SK-N-SH (cell line): ENCODE measurements at regions not wholly inside any gene's neighbourhood (a gene's known extent, or its start where the extent isn't known, plus 50 kb on each side); places are given as distances from the start of the nearest gene placed in this dataset.

ENCODE experiments used
- CTCF ChIA-PET: fragments of 300-600, 350-600 bp; formaldehyde crosslinking; extraction: SDS; loops from one replicate; lab custom pipeline; 2021; lab: Yijun Ruan, JAX
- POLR2A ChIA-PET: fragments of 350-600 bp; sonication (Branson Sonifier 250); formaldehyde crosslinking; extraction: SDS; loops from one replicate; lab custom pipeline; 2020; ENCODE audit warnings: antibody characterized with exemption, inconsistent platforms; lab: Yijun Ruan, JAX
- DNase-seq: peaks from one replicate; pipeline ENCODE4 v3.0.0; 2012
- H2AFZ ChIP-seq: fragments of 200-600 bp; sonication (generic); 2 replicates; pipeline ENCODE4 v1.8.1; 2016; ENCODE audit warnings: antibody characterized with exemption, mild to moderate bottlenecking, low read depth
- H3F3A ChIP-seq: fragments of 200-600 bp; sonication (generic); replicated peaks from 2 replicates; pipeline ENCODE3; 2016; ENCODE audit warnings: antibody characterized with exemption, mild to moderate bottlenecking; ENCODE audit not compliant: insufficient read depth
- H3K27ac ChIP-seq, 2 experiments: fragments of 200-500 bp in 1 of 2; fragments of 200-600 bp in 1 of 2; sonication (Bioruptor generic) in 1 of 2; sonication (generic), shearing (Covaris generic) in 1 of 2; 2 replicates each; pipeline versions ENCODE4 v1.5.1 to v1.6.1; 2014 to 2016; ENCODE audit warnings: low read depth in 2 of 2, inconsistent platforms in 1 of 2, low read length in 1 of 2, mild to moderate bottlenecking in 1 of 2, mixed read lengths in 1 of 2
- H3K27me3 ChIP-seq: fragments of 200-600 bp; sonication (generic), shearing (Covaris generic); 2 replicates; pipeline ENCODE4 v1.6.1; 2016; ENCODE audit warnings: mixed run types; ENCODE audit not compliant: insufficient read depth
- H3K36me3 ChIP-seq, 2 experiments: fragments of 200-500 bp in 1 of 2; fragments of 200-600 bp in 1 of 2; sonication (Bioruptor generic) in 1 of 2; sonication (generic) in 1 of 2; replicated peaks in 1 of 2; 2 replicates each; pipeline versions ENCODE3 to v1.5.1; 2014 to 2016; ENCODE audit warnings: low read length in 1 of 2, mild to moderate bottlenecking in 1 of 2; ENCODE audit not compliant: insufficient read depth in 2 of 2, control insufficient read depth in 1 of 2
- H3K4me1 ChIP-seq, 2 experiments: fragments of 200-500 bp in 1 of 2; fragments of 200-600 bp in 1 of 2; sonication (Bioruptor generic) in 1 of 2; sonication (generic), shearing (Covaris generic) in 1 of 2; 2 replicates each; pipeline versions ENCODE4 v1.5.1 to v1.6.1; 2014 to 2016; ENCODE audit warnings: low read depth in 1 of 2, low read length in 1 of 2, mixed run types in 1 of 2; ENCODE audit not compliant: insufficient read depth in 2 of 2, control insufficient read depth in 1 of 2
- H3K4me2 ChIP-seq: fragments of 200-600 bp; sonication (generic), shearing (Covaris generic); 2 replicates; pipeline ENCODE4 v1.6.1; 2017; ENCODE audit warnings: mixed run types
- H3K4me3 ChIP-seq, 2 experiments: fragments of 200-500 bp in 1 of 2; fragments of 200-600 bp in 1 of 2; sonication (Bioruptor generic) in 1 of 2; sonication (generic), shearing (Covaris generic) in 1 of 2; 2 replicates each; pipeline versions ENCODE4 v1.5.1 to v1.8.1; 2014 to 2016; ENCODE audit warnings: low read depth in 2 of 2, inconsistent platforms in 1 of 2, low read length in 1 of 2, mild to moderate bottlenecking in 1 of 2, mixed read lengths in 1 of 2, moderate library complexity in 1 of 2
- H3K79me2 ChIP-seq: fragments of 200-600 bp; sonication (generic); 2 replicates; pipeline ENCODE4 v1.8.1; 2017; ENCODE audit warnings: mild to moderate bottlenecking; ENCODE audit not compliant: insufficient read depth
- H3K9ac ChIP-seq: fragments of 200-600 bp; sonication (generic); 2 replicates; pipeline ENCODE4 v1.6.1; 2017; ENCODE audit warnings: mixed run types
- H3K9me2 ChIP-seq: fragments of 200-600 bp; sonication (generic); 2 replicates; pipeline ENCODE4 v1.6.1; 2017; ENCODE audit warnings: mixed run types
- H3K9me3 ChIP-seq: fragments of 200-600 bp; sonication (generic); 2 replicates; pipeline ENCODE4 v1.6.1; 2017; ENCODE audit warnings: mixed run types, mild to moderate bottlenecking, moderate library complexity
- H4K20me1 ChIP-seq: fragments of 200-600 bp; sonication (generic); 2 replicates; pipeline ENCODE4 v1.6.1; 2017; ENCODE audit warnings: mild to moderate bottlenecking, mixed run types; ENCODE audit not compliant: insufficient read depth
- CHD2 ChIP-seq: fragments of 150-350 bp; IDR thresholded peaks from 2 replicates; pipeline ENCODE4 v1.6.1; 2018; ENCODE audit warnings: low read length; ENCODE audit not compliant: partially characterized antibody
- ELF1 ChIP-seq: IDR thresholded peaks from 2 replicates; pipeline ENCODE4 v1.4.0; 2012
- EZH2phosphoT487 ChIP-seq: fragments of 200-600 bp; sonication (generic); IDR thresholded peaks from 2 replicates; pipeline ENCODE4 v1.6.1; 2017; ENCODE audit warnings: low read depth, mixed run types, mild to moderate bottlenecking, antibody characterized with exemption, moderate library complexity, borderline replicate concordance
- FOSL2 ChIP-seq: IDR thresholded peaks from 2 replicates; pipeline ENCODE4 v1.4.0; 2012; ENCODE audit warnings: low read depth, mild to moderate bottlenecking, moderate library complexity, borderline replicate concordance
- FOXJ3 ChIP-seq: sonication (generic); formaldehyde crosslinking; IDR thresholded peaks from 2 replicates; pipeline ENCODE4 v1.5.1; 2020; ENCODE audit warnings: mild to moderate bottlenecking, missing genetic modification reagents
- GABPA ChIP-seq: IDR thresholded peaks from 2 replicates; pipeline ENCODE4 v1.4.0; 2012; ENCODE audit warnings: low read depth, mild to moderate bottlenecking
- IRF3 ChIP-seq: fragments of 150-350 bp; IDR thresholded peaks from 2 replicates; pipeline ENCODE4 v1.6.1; 2016; ENCODE audit warnings: mild to moderate bottlenecking, low read depth, low read length
- JUND ChIP-seq: IDR thresholded peaks from 2 replicates; pipeline ENCODE4 v1.4.0; 2012
- NFIC ChIP-seq: IDR thresholded peaks from 2 replicates; pipeline ENCODE4 v1.4.0; 2012; ENCODE audit warnings: borderline replicate concordance
- NRF1 ChIP-seq: IDR thresholded peaks from 2 replicates; pipeline ENCODE4 v1.6.1; 2012; ENCODE audit warnings: low read depth, mild to moderate bottlenecking, low read length
- REST ChIP-seq: IDR thresholded peaks from 2 replicates; pipeline ENCODE4 v1.6.1; 2012; ENCODE audit warnings: mild to moderate bottlenecking, low read depth, low read length, moderate library complexity
- RXRA ChIP-seq: IDR thresholded peaks from 2 replicates; pipeline ENCODE4 v1.4.0; 2012; ENCODE audit warnings: low read depth, mild to moderate bottlenecking, borderline replicate concordance
- SIN3A ChIP-seq: IDR thresholded peaks from 2 replicates; pipeline ENCODE4 v1.6.1; 2012; ENCODE audit warnings: low read depth, mild to moderate bottlenecking, low read length, moderate library complexity, borderline replicate concordance
- SMC3 ChIP-seq: IDR thresholded peaks from 2 replicates; pipeline ENCODE4 v1.6.1; 2012; ENCODE audit warnings: low read depth, low read length, improper control_type of control experiment
- TEAD4 ChIP-seq: IDR thresholded peaks from 2 replicates; pipeline ENCODE4 v1.4.0; 2012; ENCODE audit warnings: mild to moderate bottlenecking, borderline replicate concordance; ENCODE audit not compliant: insufficient read depth
- WGBS: methylation state at CpG from one replicate; pipeline ENCODE4 v1.1.6; 2017; ENCODE audit warnings: low lambda C conversion rate; 5-methylcytosine and 5-hydroxymethylcytosine counted together
- TF ChIP-seq, protein P1 (sequence below): IDR thresholded peaks from 2 replicates; pipeline ENCODE4; 2012
- TF ChIP-seq, protein P2 (sequence below): IDR thresholded peaks from 2 replicates; pipeline ENCODE4 v1.4.0; 2012; ENCODE audit warnings: low read depth, borderline replicate concordance
- TF ChIP-seq, protein P3 (sequence below): fragments of 150-350 bp; IDR thresholded peaks from 2 replicates; pipeline ENCODE4 v1.6.1; 2017; ENCODE audit warnings: antibody characterized with exemption, low read length, low read depth, borderline replicate concordance
- TF ChIP-seq, protein P4 (sequence below): IDR thresholded peaks from 2 replicates; pipeline ENCODE4 v1.4.0; 2012; ENCODE audit warnings: low read depth

DNA sequence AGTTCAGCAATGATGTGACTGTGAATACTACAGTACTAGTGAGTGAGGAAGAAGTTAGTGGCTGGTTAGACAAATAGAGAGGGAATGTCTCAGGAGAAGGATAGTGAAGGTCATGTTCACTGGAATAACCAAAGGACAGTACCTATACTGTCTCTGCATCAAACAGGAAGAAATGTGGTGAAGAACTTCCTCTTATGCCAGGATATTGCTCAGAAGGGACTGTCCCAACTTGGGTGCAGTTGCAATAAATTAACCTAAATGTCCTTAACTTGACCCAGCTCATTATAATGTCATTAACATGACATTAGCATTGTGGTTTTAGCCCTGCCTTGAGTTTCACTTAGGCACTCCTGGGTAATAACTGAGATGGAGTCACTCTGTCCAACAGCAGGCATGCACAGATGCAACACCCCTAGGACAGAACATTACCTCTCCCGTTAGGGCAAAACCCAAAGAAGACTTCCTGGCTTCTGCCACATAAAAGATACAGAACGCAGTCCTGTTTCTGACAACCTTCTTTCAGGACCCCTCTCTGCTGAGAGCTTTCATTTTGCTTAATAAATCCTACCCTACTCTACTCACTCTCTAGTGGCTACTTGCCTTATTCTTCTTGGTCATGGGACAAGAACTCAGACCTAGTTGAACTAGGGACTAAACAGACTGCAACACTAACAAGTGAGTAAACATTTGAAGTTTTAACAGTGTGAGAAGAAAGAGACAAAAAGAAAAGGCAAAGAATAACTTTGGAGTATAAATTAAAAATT is 1591.6 kb upstream of the MIR17HG start:
- Histone ChIP-seq H3K79me2 (no peaks in the 10 kb centered on the region), H3K9me3 (no peaks in the 10 kb centered on the region), H3K4me2 (no peak overlapping the region), H3K27me3 (no peaks in the 10 kb centered on the region), H3K27ac (no peak overlapping the region), H3K4me3 (no peak overlapping the region), H3K9ac (no peak overlapping the region), H3K9me2 (no peaks in the 10 kb centered on the region), H3K4me1 (no peaks in the 10 kb centered on the region), H3F3A (no peaks in the 10 kb centered on the region), H2AFZ (no peak overlapping the region), H3K36me3 (no peaks in the 10 kb centered on the region), H4K20me1 (no peaks in the 10 kb centered on the region)
- 58% methylated on average over 2 of the region's 2 CpGs for WGBS
- no peak for DNase-seq
- no peak for TF ChIP-seq ELF1
- TF ChIP-seq JUND: no peak
- TF ChIP-seq, protein P1, sequence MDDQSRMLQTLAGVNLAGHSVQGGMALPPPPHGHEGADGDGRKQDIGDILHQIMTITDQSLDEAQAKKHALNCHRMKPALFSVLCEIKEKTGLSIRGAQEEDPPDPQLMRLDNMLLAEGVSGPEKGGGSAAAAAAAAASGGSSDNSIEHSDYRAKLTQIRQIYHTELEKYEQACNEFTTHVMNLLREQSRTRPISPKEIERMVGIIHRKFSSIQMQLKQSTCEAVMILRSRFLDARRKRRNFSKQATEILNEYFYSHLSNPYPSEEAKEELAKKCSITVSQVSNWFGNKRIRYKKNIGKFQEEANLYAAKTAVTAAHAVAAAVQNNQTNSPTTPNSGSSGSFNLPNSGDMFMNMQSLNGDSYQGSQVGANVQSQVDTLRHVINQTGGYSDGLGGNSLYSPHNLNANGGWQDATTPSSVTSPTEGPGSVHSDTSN: no peak
- TF ChIP-seq RXRA: no peak
- TF ChIP-seq CHD2: no peak
- no peak for TF ChIP-seq GABPA
- no peak for TF ChIP-seq IRF3
- no peak for TF ChIP-seq SMC3
- TF ChIP-seq, protein P2, sequence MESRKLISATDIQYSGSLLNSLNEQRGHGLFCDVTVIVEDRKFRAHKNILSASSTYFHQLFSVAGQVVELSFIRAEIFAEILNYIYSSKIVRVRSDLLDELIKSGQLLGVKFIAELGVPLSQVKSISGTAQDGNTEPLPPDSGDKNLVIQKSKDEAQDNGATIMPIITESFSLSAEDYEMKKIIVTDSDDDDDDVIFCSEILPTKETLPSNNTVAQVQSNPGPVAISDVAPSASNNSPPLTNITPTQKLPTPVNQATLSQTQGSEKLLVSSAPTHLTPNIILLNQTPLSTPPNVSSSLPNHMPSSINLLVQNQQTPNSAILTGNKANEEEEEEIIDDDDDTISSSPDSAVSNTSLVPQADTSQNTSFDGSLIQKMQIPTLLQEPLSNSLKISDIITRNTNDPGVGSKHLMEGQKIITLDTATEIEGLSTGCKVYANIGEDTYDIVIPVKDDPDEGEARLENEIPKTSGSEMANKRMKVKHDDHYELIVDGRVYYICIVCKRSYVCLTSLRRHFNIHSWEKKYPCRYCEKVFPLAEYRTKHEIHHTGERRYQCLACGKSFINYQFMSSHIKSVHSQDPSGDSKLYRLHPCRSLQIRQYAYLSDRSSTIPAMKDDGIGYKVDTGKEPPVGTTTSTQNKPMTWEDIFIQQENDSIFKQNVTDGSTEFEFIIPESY: no peak
- TF ChIP-seq EZH2phosphoT487: no peak
- no peak for TF ChIP-seq NFIC
- no peak for TF ChIP-seq FOSL2
- TF ChIP-seq SIN3A: no peak
- TF ChIP-seq, protein P3, sequence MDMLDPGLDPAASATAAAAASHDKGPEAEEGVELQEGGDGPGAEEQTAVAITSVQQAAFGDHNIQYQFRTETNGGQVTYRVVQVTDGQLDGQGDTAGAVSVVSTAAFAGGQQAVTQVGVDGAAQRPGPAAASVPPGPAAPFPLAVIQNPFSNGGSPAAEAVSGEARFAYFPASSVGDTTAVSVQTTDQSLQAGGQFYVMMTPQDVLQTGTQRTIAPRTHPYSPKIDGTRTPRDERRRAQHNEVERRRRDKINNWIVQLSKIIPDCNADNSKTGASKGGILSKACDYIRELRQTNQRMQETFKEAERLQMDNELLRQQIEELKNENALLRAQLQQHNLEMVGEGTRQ: no peak
- no peak for TF ChIP-seq REST
- TF ChIP-seq TEAD4: no peak
- no peak for TF ChIP-seq FOXJ3 (CRISPR knock-in tag)
- TF ChIP-seq, protein P4, sequence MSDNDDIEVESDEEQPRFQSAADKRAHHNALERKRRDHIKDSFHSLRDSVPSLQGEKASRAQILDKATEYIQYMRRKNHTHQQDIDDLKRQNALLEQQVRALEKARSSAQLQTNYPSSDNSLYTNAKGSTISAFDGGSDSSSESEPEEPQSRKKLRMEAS: no peak
- TF ChIP-seq NRF1: no peak
- POLR2A ChIA-PET: no interaction called here
- CTCF ChIA-PET: no interaction called here
